CD4-positive, CD25-positive, alpha-beta regulatory T cell (primary cell): ENCODE measurements at regions not wholly inside any gene's neighbourhood (a gene's known extent, or its start where the extent isn't known, plus 50 kb on each side); places are given as distances from the start of the nearest gene placed in this dataset.
"Not testable (repeated sequence)": the region's sequence is repeated elsewhere in the genome, so short reads cannot be mapped to it uniquely, and the experiment has no call there.

Experiments used
- ATAC-seq, 2 donors: fragments of 150-1000 bp; cut with Tn5 transposase; one replicate each; pipeline ENCODE4 v1.10.0; 2021; ENCODE audit warnings: low read depth in 2 of 2, moderate number of reproducible peaks in 2 of 2, moderate library complexity in 1 of 2
- DNase-seq, 3 donors: peaks; one replicate each; pipeline versions ENCODE4 v3.0.0 to v3.0.0-alpha.2; 2012 to 2022; ENCODE audit warnings: mixed read lengths in 1 of 3
- H3K27ac ChIP-seq: one replicate; pipeline ENCODE4 v1.7.0; 2013; ENCODE audit warnings: mild to moderate bottlenecking, low read length; ENCODE audit not compliant: insufficient read depth, poor library complexity, severe bottlenecking
- H3K27me3 ChIP-seq: one replicate; pipeline ENCODE4 v1.7.0; 2013; ENCODE audit warnings: low read length; ENCODE audit not compliant: control insufficient read depth, insufficient read depth
- H3K36me3 ChIP-seq: one replicate; pipeline ENCODE4 v1.7.0; 2013; ENCODE audit warnings: mild to moderate bottlenecking, low read length, moderate library complexity; ENCODE audit not compliant: control insufficient read depth, insufficient read depth
- H3K4me1 ChIP-seq: 2 replicates; pipeline ENCODE4 v1.7.0; 2013; ENCODE audit warnings: mild to moderate bottlenecking, low read length; ENCODE audit not compliant: insufficient read depth, control insufficient read depth, poor library complexity, severe bottlenecking
- H3K4me3 ChIP-seq: one replicate; pipeline ENCODE4 v1.7.0; 2013; ENCODE audit warnings: low read depth, mild to moderate bottlenecking, low read length, moderate library complexity
- H3K9me3 ChIP-seq, 2 experiments: 1 replicate in 1 of 2; 2 replicates in 1 of 2; pipeline ENCODE4 v1.7.0; 2013; ENCODE audit warnings: low read length in 2 of 2, mild to moderate bottlenecking in 1 of 2, moderate library complexity in 1 of 2; ENCODE audit not compliant: control insufficient read depth in 2 of 2
- H3K27ac Mint-ChIP-seq, 3 donors: one replicate each; pipeline ENCODE4 v1.8.0; 2020 to 2022; ENCODE audit warnings: mild to moderate bottlenecking in 3 of 3, mixed read lengths in 3 of 3, moderate library complexity in 2 of 3
- H3K27me3 Mint-ChIP-seq: one replicate; pipeline ENCODE4 v1.8.0; 2022; ENCODE audit warnings: mild to moderate bottlenecking, mixed read lengths
- H3K36me3 Mint-ChIP-seq: one replicate; pipeline ENCODE4 v1.8.0; 2020; ENCODE audit warnings: mixed read lengths
- H3K4me1 Mint-ChIP-seq, 4 donors: one replicate each; pipeline ENCODE4 v1.8.0; 2020 to 2022; ENCODE audit warnings: mixed read lengths in 4 of 4, mild to moderate bottlenecking in 1 of 4
- H3K4me3 Mint-ChIP-seq, 4 donors: one replicate each; pipeline ENCODE4 v1.8.0; 2020 to 2022; ENCODE audit warnings: mild to moderate bottlenecking in 4 of 4, mixed read lengths in 4 of 4, moderate library complexity in 3 of 4
- H3K9me3 Mint-ChIP-seq, 7 donors: one replicate each; pipeline ENCODE4 v1.8.0; 2020 to 2022; ENCODE audit warnings: mixed read lengths in 7 of 7, mild to moderate bottlenecking in 3 of 7, moderate library complexity in 2 of 7

DNA sequence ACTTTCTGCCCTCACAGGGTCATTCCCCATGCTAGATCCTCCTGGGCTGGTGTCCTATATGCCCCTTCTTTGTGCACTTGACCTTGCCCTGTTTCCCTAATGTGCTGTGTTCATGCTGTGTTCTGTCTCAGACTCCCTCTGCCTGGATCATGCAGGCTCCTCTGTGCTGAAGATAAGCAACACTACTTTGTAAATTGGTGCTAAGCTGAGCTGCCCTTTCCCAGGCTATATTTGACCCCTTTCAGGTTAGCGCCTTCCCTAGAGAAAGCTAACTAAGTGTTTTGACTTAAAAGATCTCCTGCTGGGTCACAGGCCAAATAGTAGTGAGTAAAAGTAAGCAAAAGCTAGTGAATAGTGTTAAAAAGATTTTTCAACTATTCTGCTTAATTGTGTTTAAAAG is 257.2 kb upstream of the RGPD4 start:
- Mint-ChIP-seq H3K27ac (no peak overlapping the region), H3K9me3 (peaks cover 0 to 4% (median 0%) of the 10 kb centered on the region in 7 donors), H3K27me3 (no peaks in the 10 kb centered on the region), H3K36me3 (no peaks in the 10 kb centered on the region), H3K4me3 (no peak overlapping the region), H3K4me1 (no peaks in the 10 kb centered on the region)
- H3K27ac ChIP-seq: no peak overlapping the region
- no peak for DNase-seq
- H3K9me3 ChIP-seq: no peaks in the 10 kb centered on the region
- no peaks in the 10 kb centered on the region for H3K36me3 ChIP-seq
- ATAC-seq: no peak
- H3K4me3 ChIP-seq: no peak overlapping the region
- H3K4me1 ChIP-seq: no peaks in the 10 kb centered on the region
- H3K27me3 ChIP-seq: no peaks in the 10 kb centered on the region

DNA sequence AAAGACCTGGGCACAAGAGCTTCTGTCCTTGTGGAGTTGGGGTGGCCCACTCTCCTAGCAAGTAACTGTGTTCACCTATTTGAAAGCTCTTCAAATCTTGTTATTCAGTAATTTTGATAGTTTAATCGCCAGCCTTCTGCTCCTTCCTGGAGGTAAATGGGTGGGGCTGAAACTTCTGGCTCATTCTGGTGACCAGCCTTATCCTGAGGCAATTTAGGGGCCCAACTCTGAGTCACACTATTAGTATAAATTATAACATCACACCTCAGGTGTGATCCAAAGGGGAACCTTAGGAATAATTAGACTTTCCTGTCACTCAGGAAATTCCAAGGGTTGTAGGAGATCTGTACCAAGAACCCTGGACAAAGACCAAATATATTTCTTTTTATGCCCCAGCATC is 255.8 kb upstream of the RGPD4 start:
- ATAC-seq (no peak), DNase-seq (no peak)
- Histone ChIP-seq H3K27ac (no peak overlapping the region), H3K9me3 (no peaks in the 10 kb centered on the region), H3K4me3 (no peak overlapping the region), H3K36me3 (no peaks in the 10 kb centered on the region), H3K27me3 (no peaks in the 10 kb centered on the region), H3K4me1 (no peaks in the 10 kb centered on the region)
- no peaks in the 10 kb centered on the region for H3K4me1 Mint-ChIP-seq
- H3K27me3 Mint-ChIP-seq: no peaks in the 10 kb centered on the region
- H3K4me3 Mint-ChIP-seq: no peak overlapping the region
- H3K27ac Mint-ChIP-seq: no peak overlapping the region
- peaks cover 0 to 4% (median 0%) of the 10 kb centered on the region in 7 donors for H3K9me3 Mint-ChIP-seq
- no peaks in the 10 kb centered on the region for H3K36me3 Mint-ChIP-seq

DNA sequence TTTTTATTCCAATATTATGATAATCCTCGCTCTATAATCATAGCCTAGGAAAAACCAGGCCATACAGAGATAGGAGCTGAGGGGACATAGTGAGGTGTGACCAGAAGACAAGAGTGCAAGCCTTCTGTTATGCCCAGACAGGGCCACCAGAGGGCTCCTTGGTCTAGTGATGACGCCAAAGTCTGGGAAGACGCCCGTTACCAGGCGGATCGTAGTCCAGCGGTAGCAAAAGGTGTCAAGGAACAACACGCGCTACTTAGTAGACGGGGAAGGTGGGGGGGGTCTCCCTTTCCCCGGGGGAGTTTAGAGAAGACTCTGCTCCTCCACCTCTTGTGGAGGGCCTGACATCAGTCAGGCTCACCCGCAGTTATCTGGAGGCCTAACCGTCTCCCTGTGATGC is 253.8 kb upstream of the RGPD4 start:
- not testable (repeated sequence) for H3K36me3 Mint-ChIP-seq, ATAC-seq, H3K36me3 ChIP-seq, H3K27me3 ChIP-seq, H3K4me1 Mint-ChIP-seq, H3K27ac ChIP-seq, H3K27ac Mint-ChIP-seq, H3K4me3 Mint-ChIP-seq, H3K9me3 ChIP-seq, H3K27me3 Mint-ChIP-seq, H3K9me3 Mint-ChIP-seq, H3K4me3 ChIP-seq, H3K4me1 ChIP-seq, DNase-seq

DNA sequence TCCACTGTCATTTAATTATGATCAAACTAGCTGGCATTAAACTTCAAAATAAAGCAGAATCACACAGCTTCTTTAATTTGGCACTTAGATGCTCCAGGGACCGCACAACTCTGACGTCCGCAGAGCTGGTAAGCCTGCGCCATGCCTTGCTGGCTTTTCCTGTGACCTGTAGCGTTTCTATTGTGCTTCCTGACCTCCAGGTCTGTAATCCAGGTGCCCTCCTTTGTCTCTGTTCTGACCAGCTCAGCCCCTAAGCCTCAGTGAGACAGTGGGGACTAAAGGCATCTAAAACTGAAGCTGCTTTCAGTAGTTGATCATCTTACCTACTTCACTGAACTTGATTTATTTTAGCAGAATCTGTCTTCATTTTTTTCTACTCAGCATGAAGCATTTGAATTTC is 249.7 kb upstream of the RGPD4 start:
- H3K27me3 Mint-ChIP-seq: no peaks in the 10 kb centered on the region
- H3K4me3 ChIP-seq: no peak overlapping the region
- H3K36me3 Mint-ChIP-seq: no peaks in the 10 kb centered on the region
- H3K36me3 ChIP-seq: no peaks in the 10 kb centered on the region
- peaks cover 0 to 6% (median 0%) of the 10 kb centered on the region in 7 donors for H3K9me3 Mint-ChIP-seq
- H3K4me1 Mint-ChIP-seq: no peaks in the 10 kb centered on the region
- H3K27ac ChIP-seq: no peak overlapping the region
- no peak overlapping the region for H3K4me3 Mint-ChIP-seq
- no peaks in the 10 kb centered on the region for H3K4me1 ChIP-seq
- DNase-seq (no peak), ATAC-seq (no peak)
- H3K27me3 ChIP-seq: no peaks in the 10 kb centered on the region
- H3K9me3 ChIP-seq: no peaks in the 10 kb centered on the region
- no peak overlapping the region for H3K27ac Mint-ChIP-seq

- H3K27me3 Mint-ChIP-seq: no peaks in the 10 kb centered on the region
- Histone ChIP-seq H3K9me3 (no peaks in the 10 kb centered on the region), H3K27ac (no peak overlapping the region), H3K36me3 (no peaks in the 10 kb centered on the region), H3K4me3 (no peak overlapping the region), H3K27me3 (no peaks in the 10 kb centered on the region), H3K4me1 (no peaks in the 10 kb centered on the region)
- H3K9me3 Mint-ChIP-seq: peaks cover 0 to 11% (median 2%) of the 10 kb centered on the region in 7 donors
- ATAC-seq (no peak), DNase-seq (no peak)
- H3K27ac Mint-ChIP-seq: no peak overlapping the region
- H3K4me1 Mint-ChIP-seq: no peaks in the 10 kb centered on the region
- H3K36me3 Mint-ChIP-seq: no peaks in the 10 kb centered on the region
- no peak overlapping the region for H3K4me3 Mint-ChIP-seq
Observed at GRCh38 chr2:107582487-107582886, 244.2 kb upstream of the RGPD4 start.

GRCh38 chr2:107584577-107584976 is 242.1 kb upstream of the RGPD4 start:
- Histone ChIP-seq H3K27me3 (no peaks in the 10 kb centered on the region), H3K36me3 (no peaks in the 10 kb centered on the region), H3K9me3 (no peaks in the 10 kb centered on the region), H3K4me3 (no peak overlapping the region), H3K4me1 (no peaks in the 10 kb centered on the region), H3K27ac (no peak overlapping the region)
- Mint-ChIP-seq H3K36me3 (no peaks in the 10 kb centered on the region), H3K4me3 (no peak overlapping the region), H3K27ac (no peak overlapping the region), H3K4me1 (no peaks in the 10 kb centered on the region), H3K9me3 (peaks cover 0 to 11% (median 1%) of the 10 kb centered on the region in 7 donors), H3K27me3 (no peaks in the 10 kb centered on the region)
- no peak for DNase-seq
- no peak for ATAC-seq

DNA sequence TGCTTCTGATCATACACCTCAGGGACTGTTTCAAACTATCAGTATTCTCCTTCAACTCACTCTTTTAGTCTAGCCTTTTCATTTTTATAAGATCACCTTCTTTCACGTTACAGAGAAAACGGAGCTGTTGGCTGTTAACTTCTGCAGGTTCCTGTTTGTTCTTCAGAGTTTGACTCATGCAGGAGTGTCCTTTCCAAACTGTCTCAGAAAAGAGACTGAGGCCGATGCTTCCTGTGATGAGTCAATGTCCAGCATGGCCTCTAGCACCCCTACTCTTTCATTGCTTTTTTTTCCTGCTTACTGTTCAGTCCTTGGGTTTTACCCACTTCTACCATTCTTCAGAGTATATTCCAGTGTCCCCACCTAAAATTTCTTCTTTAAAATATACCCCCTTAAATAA is 240.8 kb upstream of the RGPD4 start:
- H3K27ac ChIP-seq: no peak overlapping the region
- Mint-ChIP-seq H3K9me3 (peaks cover 0 to 9% (median under 1%) of the 10 kb centered on the region in 7 donors), H3K27me3 (no peaks in the 10 kb centered on the region), H3K36me3 (no peaks in the 10 kb centered on the region), H3K4me3 (no peak overlapping the region), H3K4me1 (no peaks in the 10 kb centered on the region), H3K27ac (no peak overlapping the region)
- H3K9me3 ChIP-seq: no peaks in the 10 kb centered on the region
- no peaks in the 10 kb centered on the region for H3K36me3 ChIP-seq
- ATAC-seq: no peak
- H3K27me3 ChIP-seq: no peaks in the 10 kb centered on the region
- no peaks in the 10 kb centered on the region for H3K4me1 ChIP-seq
- DNase-seq: no peak
- no peak overlapping the region for H3K4me3 ChIP-seq

GRCh38 chr2:107588181-107588580 is 238.5 kb upstream of the RGPD4 start:
- Histone ChIP-seq H3K36me3 (no peaks in the 10 kb centered on the region), H3K4me3 (no peak overlapping the region), H3K27me3 (no peaks in the 10 kb centered on the region), H3K27ac (no peak overlapping the region), H3K4me1 (no peaks in the 10 kb centered on the region), H3K9me3 (no peaks in the 10 kb centered on the region)
- H3K9me3 Mint-ChIP-seq: peaks cover 1 to 9% (median 2%) of the 10 kb centered on the region in 7 donors
- H3K36me3 Mint-ChIP-seq: no peaks in the 10 kb centered on the region
- no peak overlapping the region for H3K4me3 Mint-ChIP-seq
- ATAC-seq (no peak), DNase-seq (no peak)
- H3K27ac Mint-ChIP-seq: no peak overlapping the region
- no peaks in the 10 kb centered on the region for H3K4me1 Mint-ChIP-seq
- no peaks in the 10 kb centered on the region for H3K27me3 Mint-ChIP-seq
